AG08395 (cell line): ENCODE measurements at regions not wholly inside any gene's neighbourhood (a gene's known extent, or its start where the extent isn't known, plus 50 kb on each side); places are given as distances from the start of the nearest gene placed in this dataset.
"Not testable (repeated sequence)": the region's sequence is repeated elsewhere in the genome, so short reads cannot be mapped to it uniquely, and the experiment has no call there.

ENCODE experiments used
- DNase-seq: peaks from one replicate; pipeline ENCODE4 v3.0.0; 2012; ENCODE audit warnings: mixed read lengths, low spot score

GRCh38 chrX:37904833-37905232 is 57.5 kb upstream of the DYNLT3 start:
- no peak for DNase-seq

GRCh38 chrX:37905436-37906147 is 58.2 kb upstream of the DYNLT3 start:
- DNase-seq = no peak

- DNase-seq = no peak
These were observed 59.0 kb upstream of the DYNLT3 start for GRCh38 chrX:37906357-37906756.

- no peak for DNase-seq
These were observed 62.8 kb upstream of the DYNLT3 start for GRCh38 chrX:37910186-37910585.

- no peak for DNase-seq
These were observed 64.9 kb upstream of the DYNLT3 start for GRCh38 chrX:37912304-37912703.

GRCh38 chrX:37912777-37913176 is 65.4 kb upstream of the DYNLT3 start:
- no peak for DNase-seq

GRCh38 chrX:37918168-37918567 is 70.8 kb upstream of the DYNLT3 start:
- DNase-seq = no peak

GRCh38 chrX:37918703-37919102 is 71.3 kb upstream of the DYNLT3 start:
- no peak for DNase-seq

- peak; percentile 17 for DNase-seq
These were observed 74.4 kb upstream of the DYNLT3 start for GRCh38 chrX:37921758-37922157.

- no peak for DNase-seq
These were observed 75.6 kb upstream of the DYNLT3 start for GRCh38 chrX:37922928-37923327.

- DNase-seq = not testable (repeated sequence)
These were observed 78.4 kb upstream of the DYNLT3 start for GRCh38 chrX:37925761-37926160.

- peak; percentile 61 for DNase-seq
These were observed 79.3 kb upstream of the DYNLT3 start for GRCh38 chrX:37926700-37927099.

- DNase-seq = no peak
These were observed 64.2 kb upstream of the SYTL5 start for GRCh38 chrX:37942170-37942569.

GRCh38 chrX:37943554-37944344 is 62.6 kb upstream of the SYTL5 start:
- DNase-seq = no peak

- no peak for DNase-seq
These were observed 60.2 kb upstream of the SYTL5 start for GRCh38 chrX:37946197-37946596.

- no peak for DNase-seq
These were observed 51.1 kb upstream of the SYTL5 start for GRCh38 chrX:37955273-37955672.

GRCh38 chrX:37956223-37956622 is 50.1 kb upstream of the SYTL5 start:
- DNase-seq = no peak
